ENCODE measurements at regions not wholly inside any gene's neighbourhood (a gene's known extent, or its start where the extent isn't known, plus 50 kb on each side); places are given as distances from the start of the nearest gene placed in this dataset.

DNA sequence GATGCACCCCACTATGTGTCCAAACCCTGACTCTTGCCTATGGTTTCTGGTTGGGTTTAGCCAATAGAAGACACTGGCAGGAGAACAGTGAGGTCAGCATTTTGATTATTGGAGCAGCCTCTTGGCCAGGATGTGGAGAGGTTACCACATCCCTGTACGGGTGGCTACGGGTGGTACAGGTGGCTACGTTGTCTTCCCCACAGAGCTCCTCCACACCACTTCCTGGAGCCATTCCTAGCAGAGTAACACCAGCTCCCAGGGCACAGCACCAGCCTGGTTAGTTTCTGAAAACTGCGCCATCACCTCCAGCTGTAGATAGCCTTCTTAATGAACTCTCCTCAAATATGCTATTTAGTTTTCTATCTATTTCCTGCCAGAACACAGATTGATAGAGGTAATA lies 445.2 kb downstream of the INHBA start:
- Mint-ChIP-seq H3K9me3 (ENCODE audit: unreplicated experiment) (no peaks in the 10 kb centered on the region), H3K27me3 (ENCODE audit: unreplicated experiment) (no peaks in the 10 kb centered on the region), H3K4me1 (ENCODE audit: unreplicated experiment) (no peaks in the 10 kb centered on the region), H3K36me3 (ENCODE audit: low read depth, unreplicated experiment) (no peaks in the 10 kb centered on the region), H3K27ac (ENCODE audit: unreplicated experiment) (no peak overlapping the region), H3K4me3 (ENCODE audit: unreplicated experiment) (no peak overlapping the region)
- TF ChIP-seq, protein P1, sequence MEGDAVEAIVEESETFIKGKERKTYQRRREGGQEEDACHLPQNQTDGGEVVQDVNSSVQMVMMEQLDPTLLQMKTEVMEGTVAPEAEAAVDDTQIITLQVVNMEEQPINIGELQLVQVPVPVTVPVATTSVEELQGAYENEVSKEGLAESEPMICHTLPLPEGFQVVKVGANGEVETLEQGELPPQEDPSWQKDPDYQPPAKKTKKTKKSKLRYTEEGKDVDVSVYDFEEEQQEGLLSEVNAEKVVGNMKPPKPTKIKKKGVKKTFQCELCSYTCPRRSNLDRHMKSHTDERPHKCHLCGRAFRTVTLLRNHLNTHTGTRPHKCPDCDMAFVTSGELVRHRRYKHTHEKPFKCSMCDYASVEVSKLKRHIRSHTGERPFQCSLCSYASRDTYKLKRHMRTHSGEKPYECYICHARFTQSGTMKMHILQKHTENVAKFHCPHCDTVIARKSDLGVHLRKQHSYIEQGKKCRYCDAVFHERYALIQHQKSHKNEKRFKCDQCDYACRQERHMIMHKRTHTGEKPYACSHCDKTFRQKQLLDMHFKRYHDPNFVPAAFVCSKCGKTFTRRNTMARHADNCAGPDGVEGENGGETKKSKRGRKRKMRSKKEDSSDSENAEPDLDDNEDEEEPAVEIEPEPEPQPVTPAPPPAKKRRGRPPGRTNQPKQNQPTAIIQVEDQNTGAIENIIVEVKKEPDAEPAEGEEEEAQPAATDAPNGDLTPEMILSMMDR (IDR thresholded peaks at IDR 0.05; ENCODE audit: unreplicated experiment), result no peak
- DNase-seq (ENCODE audit: low spot score), result no peak

DNA sequence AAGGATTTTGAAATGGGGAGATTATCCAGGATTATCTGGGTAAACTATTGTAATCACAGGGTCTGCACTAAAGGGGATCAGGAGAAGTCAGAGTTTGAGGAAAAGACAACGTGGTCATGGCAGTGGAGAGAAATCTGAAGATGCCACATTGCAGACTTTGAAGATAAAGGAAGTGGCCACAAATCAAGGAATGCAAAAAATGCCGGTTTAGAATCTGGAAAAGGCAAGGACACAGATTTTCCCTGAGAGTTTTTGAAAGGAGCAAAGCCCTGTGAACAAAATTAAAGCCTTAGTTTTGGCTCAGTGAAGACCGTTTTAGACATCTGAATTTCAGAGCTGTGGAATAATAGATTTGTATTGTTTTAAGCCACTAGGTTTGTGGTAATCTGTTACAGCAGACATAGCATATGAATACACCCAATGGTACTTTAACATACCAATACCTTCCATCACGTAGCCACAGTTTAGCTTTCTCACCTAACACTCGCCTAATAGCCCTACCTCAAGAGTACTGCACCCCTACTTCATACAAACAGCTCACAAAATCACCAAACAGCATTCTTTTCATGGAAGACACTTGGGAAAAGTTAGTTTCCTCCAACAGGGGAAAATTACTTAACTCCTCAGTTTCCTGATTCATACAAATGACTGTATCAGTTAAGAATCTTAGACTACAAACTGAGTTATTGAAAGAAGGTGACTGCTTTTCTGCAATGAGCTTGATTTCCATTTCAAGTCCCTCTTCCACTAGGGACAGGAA lies 446.5 kb downstream of the INHBA start:
- no peak for DNase-seq (ENCODE audit: low spot score)
- Mint-ChIP-seq H3K36me3 (ENCODE audit: low read depth, unreplicated experiment) (no peaks in the 10 kb centered on the region), H3K9me3 (ENCODE audit: unreplicated experiment) (peaks cover under 1% of the 10 kb centered on the region), H3K27me3 (ENCODE audit: unreplicated experiment) (no peaks in the 10 kb centered on the region), H3K4me3 (ENCODE audit: unreplicated experiment) (no peak overlapping the region), H3K4me1 (ENCODE audit: unreplicated experiment) (no peaks in the 10 kb centered on the region), H3K27ac (ENCODE audit: unreplicated experiment) (no peak overlapping the region)
- TF ChIP-seq, protein P1 (IDR thresholded peaks at IDR 0.05; ENCODE audit: unreplicated experiment), result no peak

DNA sequence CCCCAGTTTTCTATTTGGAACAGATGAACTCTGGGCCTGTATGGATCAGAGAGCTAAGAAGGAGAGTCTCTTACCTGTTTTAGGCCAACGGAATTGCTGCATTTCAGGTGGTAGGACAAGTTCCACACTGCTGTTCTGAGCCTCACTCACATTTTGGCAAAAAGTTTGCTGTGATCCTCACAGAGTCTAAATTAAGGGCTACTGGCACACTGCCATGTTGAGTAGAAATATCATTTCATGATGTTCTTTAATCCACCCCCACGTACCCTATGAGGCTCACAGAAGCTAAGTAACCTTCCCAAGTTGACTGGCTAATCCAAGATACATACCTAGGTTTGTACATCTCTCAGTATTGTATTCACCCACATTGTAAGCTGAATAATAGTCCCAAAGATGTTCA lies 447.2 kb downstream of the INHBA start:
- TF ChIP-seq, protein P1 (IDR thresholded peaks at IDR 0.05; ENCODE audit: unreplicated experiment), result no peak
- H3K36me3 Mint-ChIP-seq (ENCODE audit: low read depth, unreplicated experiment), result no peaks in the 10 kb centered on the region
- DNase-seq (ENCODE audit: low spot score), result no peak

DNA sequence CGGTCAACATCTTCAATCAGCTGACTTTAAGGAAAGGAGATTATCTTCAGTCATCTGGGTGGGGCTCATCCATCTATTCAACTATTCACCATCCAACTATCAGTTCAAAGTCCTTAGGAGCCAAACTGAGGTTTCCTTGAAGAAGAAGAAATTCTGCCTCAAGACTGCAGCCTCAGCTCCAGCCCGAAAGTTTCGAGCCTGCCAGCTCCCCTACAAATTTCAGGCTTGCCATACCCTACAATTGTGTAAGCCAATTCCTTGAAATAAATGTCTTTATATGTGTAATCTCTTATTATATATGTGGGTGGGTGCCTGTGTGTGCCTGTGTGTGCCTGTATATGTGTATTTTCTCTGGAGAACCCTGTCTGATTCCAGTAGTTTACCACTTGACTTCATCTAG lies 447.8 kb downstream of the INHBA start:
- Mint-ChIP-seq H3K9me3 (ENCODE audit: unreplicated experiment) (peaks cover 10% of the 10 kb centered on the region), H3K36me3 (ENCODE audit: low read depth, unreplicated experiment) (no peaks in the 10 kb centered on the region), H3K4me3 (ENCODE audit: unreplicated experiment) (no peak overlapping the region), H3K4me1 (ENCODE audit: unreplicated experiment) (no peaks in the 10 kb centered on the region), H3K27me3 (ENCODE audit: unreplicated experiment) (no peaks in the 10 kb centered on the region), H3K27ac (ENCODE audit: unreplicated experiment) (no peak overlapping the region)
- no peak for DNase-seq (ENCODE audit: low spot score)
- TF ChIP-seq, protein P1 (IDR thresholded peaks at IDR 0.05; ENCODE audit: unreplicated experiment), result no peak

More for the DNA sequence above, 447.2 kb downstream of the INHBA start:
- Mint-ChIP-seq H3K27ac (ENCODE audit: unreplicated experiment) (no peak overlapping the region), H3K4me3 (ENCODE audit: unreplicated experiment) (no peak overlapping the region), H3K4me1 (ENCODE audit: unreplicated experiment) (no peaks in the 10 kb centered on the region), H3K9me3 (ENCODE audit: unreplicated experiment) (peaks cover 7% of the 10 kb centered on the region), H3K27me3 (ENCODE audit: unreplicated experiment) (no peaks in the 10 kb centered on the region)

DNA sequence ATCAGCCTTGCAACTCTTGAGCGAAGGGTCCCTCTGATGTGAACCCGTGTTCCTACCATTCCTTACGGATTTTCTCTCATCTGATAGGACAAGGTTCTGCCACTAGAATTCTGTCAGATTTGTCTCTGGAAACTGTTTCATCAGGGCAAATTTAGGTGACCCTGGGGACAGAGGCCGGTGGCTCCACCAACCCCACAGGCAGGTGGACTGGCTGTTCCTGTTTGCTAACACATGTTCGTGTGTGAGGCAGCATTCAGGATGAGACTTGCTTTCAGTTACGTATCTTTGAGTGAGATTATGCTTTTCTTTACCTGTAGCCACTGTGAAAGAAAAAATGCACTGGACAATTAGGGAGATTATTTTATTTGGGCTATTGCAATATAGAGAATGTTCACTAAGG lies 449.9 kb downstream of the INHBA start:
- DNase-seq (ENCODE audit: low spot score), result no peak
- Mint-ChIP-seq H3K9me3 (ENCODE audit: unreplicated experiment) (peaks cover 10% of the 10 kb centered on the region), H3K36me3 (ENCODE audit: low read depth, unreplicated experiment) (no peaks in the 10 kb centered on the region), H3K4me3 (ENCODE audit: unreplicated experiment) (no peak overlapping the region), H3K27ac (ENCODE audit: unreplicated experiment) (no peak overlapping the region), H3K4me1 (ENCODE audit: unreplicated experiment) (no peaks in the 10 kb centered on the region), H3K27me3 (ENCODE audit: unreplicated experiment) (no peaks in the 10 kb centered on the region)
- TF ChIP-seq, protein P1 (IDR thresholded peaks at IDR 0.05; ENCODE audit: unreplicated experiment), result no peak
